ENCODE measurements at regions not wholly inside any gene's neighbourhood (a gene's known extent, or its start where the extent isn't known, plus 50 kb on each side); places are given as distances from the start of the nearest gene placed in this dataset.

DNA sequence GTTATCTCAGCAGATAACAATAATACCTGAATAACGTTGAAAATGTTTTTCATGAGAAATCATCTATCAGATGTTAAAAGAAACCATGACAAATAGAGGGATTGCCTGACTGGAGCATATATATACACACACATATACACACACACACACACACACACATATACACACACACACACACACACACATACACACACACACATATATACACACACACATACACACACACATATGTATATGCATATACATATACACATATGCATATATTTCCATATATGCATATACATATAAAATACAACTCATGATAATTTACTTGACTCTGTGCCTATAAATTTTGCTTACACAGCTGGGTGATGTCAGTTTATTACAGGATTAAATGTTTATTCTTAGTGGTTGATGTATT lies 847.3 kb upstream of the ADAMTS5 start:
- in situ Hi-C loops (cut with HindIII; ENCODE audit: low pct_unique_long_range_greater_than_20kb, low sequenced_read_pairs) (no loop called here), intact Hi-C loops (cut with micrococcal nuclease; ENCODE audit: unreplicated experiment) (no loop called here)
- no peak for ATAC-seq
- Histone ChIP-seq H3K27ac (ENCODE audit: low read length) (no peak overlapping the region), H3K4me1 (ENCODE audit: control insufficient read depth, insufficient read depth, low read length) (no peaks in the 10 kb centered on the region), H3K27me3 (ENCODE audit: control insufficient read depth, insufficient read depth, low read length) (no peaks in the 10 kb centered on the region), H3K36me3 (ENCODE audit: control insufficient read depth, insufficient read depth, low read length) (no peaks in the 10 kb centered on the region), H3K4me3 (ENCODE audit: low read depth in 2 of 2, low read length in 2 of 2) (no peak overlapping the region), H3K9me3 (ENCODE audit: control insufficient read depth, insufficient read depth, low read depth, low read length) (no peaks in the 10 kb centered on the region)
- BruUV-seq (replicated peaks) = no TSS peak
- CTCF ChIA-PET = no interaction called here
- no peak for DNase-seq (ENCODE audit: low read depth, low spot score)
- POLR2A ChIA-PET = no interaction called here
- no peak for TF ChIP-seq SIN3A (IDR thresholded peaks at IDR 0.05; ENCODE audit: borderline replicate concordance, insufficient read depth, low read depth, low read length)
- no peak for TF ChIP-seq REST (IDR thresholded peaks at IDR 0.05; ENCODE audit: insufficient read depth in 1 of 2, low read depth in 2 of 2, low read length in 1 of 2)
- no peak for TF ChIP-seq POLR2AphosphoS5 (IDR thresholded peaks at IDR 0.05; ENCODE audit: low read depth, low read length)
- TF ChIP-seq TCF7L2 (IDR thresholded peaks at IDR 0.05; ENCODE audit: low read depth, low read length) = no peak
- TF ChIP-seq, protein P1, sequence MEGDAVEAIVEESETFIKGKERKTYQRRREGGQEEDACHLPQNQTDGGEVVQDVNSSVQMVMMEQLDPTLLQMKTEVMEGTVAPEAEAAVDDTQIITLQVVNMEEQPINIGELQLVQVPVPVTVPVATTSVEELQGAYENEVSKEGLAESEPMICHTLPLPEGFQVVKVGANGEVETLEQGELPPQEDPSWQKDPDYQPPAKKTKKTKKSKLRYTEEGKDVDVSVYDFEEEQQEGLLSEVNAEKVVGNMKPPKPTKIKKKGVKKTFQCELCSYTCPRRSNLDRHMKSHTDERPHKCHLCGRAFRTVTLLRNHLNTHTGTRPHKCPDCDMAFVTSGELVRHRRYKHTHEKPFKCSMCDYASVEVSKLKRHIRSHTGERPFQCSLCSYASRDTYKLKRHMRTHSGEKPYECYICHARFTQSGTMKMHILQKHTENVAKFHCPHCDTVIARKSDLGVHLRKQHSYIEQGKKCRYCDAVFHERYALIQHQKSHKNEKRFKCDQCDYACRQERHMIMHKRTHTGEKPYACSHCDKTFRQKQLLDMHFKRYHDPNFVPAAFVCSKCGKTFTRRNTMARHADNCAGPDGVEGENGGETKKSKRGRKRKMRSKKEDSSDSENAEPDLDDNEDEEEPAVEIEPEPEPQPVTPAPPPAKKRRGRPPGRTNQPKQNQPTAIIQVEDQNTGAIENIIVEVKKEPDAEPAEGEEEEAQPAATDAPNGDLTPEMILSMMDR (IDR thresholded peaks at IDR 0.05) = no peak

GRCh38 chr21:27813750-27814149 lies 846.9 kb upstream of the ADAMTS5 start:
- in situ Hi-C loops (cut with HindIII; ENCODE audit: low pct_unique_long_range_greater_than_20kb, low sequenced_read_pairs) (no loop called here), intact Hi-C loops (cut with micrococcal nuclease; ENCODE audit: unreplicated experiment) (no loop called here)
- Histone ChIP-seq H3K27me3 (ENCODE audit: control insufficient read depth, insufficient read depth, low read length) (no peaks in the 10 kb centered on the region), H3K9me3 (ENCODE audit: control insufficient read depth, insufficient read depth, low read depth, low read length) (no peaks in the 10 kb centered on the region), H3K36me3 (ENCODE audit: control insufficient read depth, insufficient read depth, low read length) (no peaks in the 10 kb centered on the region), H3K4me1 (ENCODE audit: control insufficient read depth, insufficient read depth, low read length) (no peaks in the 10 kb centered on the region), H3K4me3 (ENCODE audit: low read depth in 2 of 2, low read length in 2 of 2) (no peak overlapping the region), H3K27ac (ENCODE audit: low read length) (no peak overlapping the region)
- no peak for DNase-seq (ENCODE audit: low read depth, low spot score)
- TF ChIP-seq, protein P1 (IDR thresholded peaks at IDR 0.05) = no peak
- TF ChIP-seq SIN3A (IDR thresholded peaks at IDR 0.05; ENCODE audit: borderline replicate concordance, insufficient read depth, low read depth, low read length) (no peak), TCF7L2 (IDR thresholded peaks at IDR 0.05; ENCODE audit: low read depth, low read length) (no peak), POLR2AphosphoS5 (IDR thresholded peaks at IDR 0.05; ENCODE audit: low read depth, low read length) (no peak), REST (IDR thresholded peaks at IDR 0.05; ENCODE audit: insufficient read depth in 1 of 2, low read depth in 2 of 2, low read length in 1 of 2) (no peak)
- no peak for ATAC-seq
- CTCF ChIA-PET = no interaction called here
- BruUV-seq (replicated peaks) = no TSS peak
- POLR2A ChIA-PET = no interaction called here
